Urothelium cell line (cell line): ENCODE measurements at regions not wholly inside any gene's neighbourhood (a gene's known extent, or its start where the extent isn't known, plus 50 kb on each side); places are given as distances from the start of the nearest gene placed in this dataset.
A peak's percentile ranks its signal among the peaks of the same experiment; 100 is the strongest.

Experiments
- DNase-seq: peaks from one replicate; pipeline ENCODE4 v3.0.0; 2011; ENCODE audit warnings: low spot score, mixed read lengths
- FAIRE-seq: peaks from 2 replicates; lab custom pipeline; 2011; peaks lifted over from hg19 to GRCh38; lab: Jason Lieb, UNC

DNA sequence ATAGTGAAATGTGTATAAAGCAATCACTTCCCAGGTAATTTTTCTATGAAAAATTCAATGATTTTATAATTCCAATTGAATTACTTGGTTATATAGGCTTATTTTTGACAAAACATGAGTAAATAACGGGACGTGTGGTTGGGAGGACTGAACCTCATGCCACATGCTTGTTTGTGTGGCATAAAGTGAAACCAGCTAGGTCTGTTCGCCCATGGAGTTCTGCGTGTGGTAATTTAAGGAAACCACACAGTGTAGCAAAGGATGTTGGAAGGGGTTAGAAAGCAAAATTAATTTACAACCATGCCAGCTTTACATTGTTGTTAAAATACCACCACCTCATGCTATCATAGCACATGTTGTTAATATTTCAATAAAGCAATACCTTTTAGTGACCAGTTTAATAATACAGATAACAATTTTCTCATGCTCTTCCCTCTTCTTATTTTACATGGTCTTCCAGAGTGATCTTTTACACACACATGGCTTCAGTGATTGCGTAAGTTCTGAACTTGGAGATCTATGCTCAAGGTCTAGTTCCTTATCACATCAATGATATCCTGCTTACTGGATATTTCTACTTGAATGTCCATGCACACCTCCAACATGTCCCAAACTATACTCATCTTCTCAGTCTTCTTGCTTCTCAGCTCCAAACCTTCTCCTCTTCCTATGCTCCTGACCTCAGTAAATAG is 156.4 kb upstream of the ITGA4 start:
- no peak for DNase-seq
- no peak for FAIRE-seq

DNA sequence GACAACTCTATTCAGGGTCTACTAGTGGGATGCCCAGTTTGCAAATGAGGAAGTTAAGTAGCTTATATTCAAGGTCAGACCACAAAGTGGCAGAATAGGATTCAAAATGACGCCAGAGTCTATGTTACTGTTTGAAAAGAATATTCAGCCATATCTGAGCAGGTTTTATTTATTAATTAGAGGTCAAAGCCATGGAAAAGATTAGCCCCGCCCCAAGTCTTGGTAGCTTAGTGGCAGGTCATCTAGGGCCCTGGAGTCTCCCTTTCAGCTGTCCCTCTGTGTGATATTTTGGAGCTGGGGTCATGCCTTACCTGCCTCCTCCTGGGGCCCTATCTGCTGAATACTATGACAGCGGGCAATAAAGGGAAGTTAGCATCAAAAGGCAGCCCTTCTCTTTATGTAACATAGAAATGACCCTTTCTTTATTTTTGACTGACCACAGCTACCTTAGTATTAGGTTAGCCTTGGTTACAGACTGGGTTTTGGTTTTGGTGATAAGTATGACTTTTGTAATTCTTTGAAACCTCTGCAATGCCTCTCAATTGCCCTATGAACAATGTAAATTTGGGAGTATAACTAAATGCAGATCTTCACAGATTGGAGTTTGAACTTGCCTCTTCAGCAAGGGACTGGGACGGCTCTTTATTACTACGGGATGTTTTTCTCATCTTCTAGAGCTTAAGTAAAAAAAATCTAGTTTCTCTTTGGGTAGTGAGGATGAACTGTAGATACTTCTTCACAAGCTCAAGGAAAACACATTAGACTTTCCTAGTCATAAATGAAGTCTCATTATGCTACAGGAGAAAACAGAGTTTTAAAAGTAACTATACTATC is 153.0 kb upstream of the ITGA4 start:
- FAIRE-seq (no peak), DNase-seq (no peak)

DNA sequence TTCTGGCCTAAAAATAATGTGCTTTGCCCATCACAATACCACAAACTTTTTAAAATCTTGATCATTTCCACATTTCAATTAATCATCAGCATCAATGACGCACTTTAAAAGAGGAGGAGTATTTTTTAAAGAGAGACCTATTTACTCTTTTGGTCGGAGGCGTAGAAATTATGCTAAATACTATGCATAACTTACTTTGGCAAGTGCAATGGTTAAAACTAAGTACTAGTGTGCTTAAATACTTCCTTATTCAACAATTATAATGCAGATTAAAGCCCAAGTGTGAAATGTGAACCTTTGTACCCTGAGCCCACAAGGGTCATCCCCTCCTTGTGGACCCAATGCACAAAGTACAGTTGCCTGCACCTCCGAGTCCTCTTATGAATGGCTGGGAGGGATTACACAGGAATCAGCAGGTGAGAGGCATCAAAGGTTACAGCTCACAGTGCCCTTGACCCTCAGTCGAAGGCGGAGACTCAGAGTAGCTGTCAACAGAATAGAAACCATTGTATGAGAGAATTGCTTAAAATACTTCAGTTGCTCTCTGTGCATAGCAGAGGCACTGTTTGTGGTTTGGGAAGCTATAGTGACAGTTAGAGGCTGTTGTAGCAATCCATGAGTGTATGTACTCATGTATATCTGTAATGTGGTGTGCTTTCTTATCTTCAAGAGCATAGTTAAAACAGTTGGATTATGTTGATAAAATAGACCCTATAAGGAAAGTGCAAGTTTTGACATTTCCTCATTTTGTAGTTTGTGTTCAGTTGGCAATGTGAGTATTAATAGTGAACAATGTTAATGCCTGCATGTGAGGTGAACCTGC is 151.7 kb upstream of the ITGA4 start:
- DNase-seq (peak; percentile 3), FAIRE-seq (no peak)

DNA sequence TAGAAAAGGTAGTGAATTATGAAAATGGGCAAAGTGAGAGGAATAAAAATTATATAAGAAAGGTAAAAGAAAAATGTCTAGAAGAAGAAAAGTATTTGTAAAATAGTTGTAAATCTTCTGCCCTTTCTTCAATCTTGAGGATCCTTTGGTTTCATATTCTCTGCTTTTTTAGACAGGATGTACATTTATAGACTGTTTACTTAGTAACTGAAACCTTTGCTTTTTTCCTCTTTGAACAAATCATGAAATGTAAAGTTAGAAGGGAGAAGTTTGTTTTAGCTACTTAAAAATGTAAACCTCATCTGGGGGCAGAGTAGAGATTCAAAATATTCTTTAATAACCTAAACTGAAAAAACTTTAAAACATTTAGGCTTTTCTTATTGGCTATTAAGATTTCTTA is 150.4 kb upstream of the ITGA4 start:
- DNase-seq (no peak), FAIRE-seq (no peak)

DNA sequence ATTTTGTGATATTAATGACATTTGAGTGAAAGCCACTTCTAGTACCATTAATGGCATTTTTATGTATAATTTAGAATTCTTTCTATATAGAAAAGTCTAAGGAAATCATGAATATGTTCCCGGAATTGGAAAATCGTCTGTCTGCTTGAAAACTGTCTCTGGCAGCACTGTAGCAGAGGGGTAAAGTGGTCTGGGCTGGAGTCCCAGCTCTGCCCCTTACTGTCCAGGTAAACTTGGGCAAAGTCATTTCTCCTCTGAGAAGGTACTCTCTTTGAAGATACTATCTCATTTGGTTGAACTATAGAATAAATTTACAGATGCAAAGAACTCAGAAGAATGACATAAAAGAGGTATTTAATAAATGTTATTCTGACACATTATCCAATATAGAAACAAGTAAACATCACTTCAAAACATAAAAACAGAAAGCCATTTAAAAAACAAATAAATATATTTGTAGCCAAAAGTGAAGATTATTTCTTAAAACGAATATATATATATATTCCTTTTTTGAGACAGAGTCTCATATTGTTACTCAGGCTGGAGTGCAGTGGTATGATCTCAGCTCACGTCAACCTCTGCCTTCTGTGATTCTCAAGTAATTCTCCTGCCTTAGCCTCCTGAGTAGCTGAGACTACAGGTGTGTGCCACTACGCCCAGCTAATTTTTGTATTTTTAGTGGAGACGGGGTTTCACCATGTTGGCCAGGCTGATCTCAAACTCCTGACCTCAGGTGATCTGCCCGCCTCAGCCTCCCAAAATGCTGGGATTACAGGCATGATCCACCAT is 149.8 kb upstream of the ITGA4 start:
- DNase-seq (no peak), FAIRE-seq (no peak)

DNA sequence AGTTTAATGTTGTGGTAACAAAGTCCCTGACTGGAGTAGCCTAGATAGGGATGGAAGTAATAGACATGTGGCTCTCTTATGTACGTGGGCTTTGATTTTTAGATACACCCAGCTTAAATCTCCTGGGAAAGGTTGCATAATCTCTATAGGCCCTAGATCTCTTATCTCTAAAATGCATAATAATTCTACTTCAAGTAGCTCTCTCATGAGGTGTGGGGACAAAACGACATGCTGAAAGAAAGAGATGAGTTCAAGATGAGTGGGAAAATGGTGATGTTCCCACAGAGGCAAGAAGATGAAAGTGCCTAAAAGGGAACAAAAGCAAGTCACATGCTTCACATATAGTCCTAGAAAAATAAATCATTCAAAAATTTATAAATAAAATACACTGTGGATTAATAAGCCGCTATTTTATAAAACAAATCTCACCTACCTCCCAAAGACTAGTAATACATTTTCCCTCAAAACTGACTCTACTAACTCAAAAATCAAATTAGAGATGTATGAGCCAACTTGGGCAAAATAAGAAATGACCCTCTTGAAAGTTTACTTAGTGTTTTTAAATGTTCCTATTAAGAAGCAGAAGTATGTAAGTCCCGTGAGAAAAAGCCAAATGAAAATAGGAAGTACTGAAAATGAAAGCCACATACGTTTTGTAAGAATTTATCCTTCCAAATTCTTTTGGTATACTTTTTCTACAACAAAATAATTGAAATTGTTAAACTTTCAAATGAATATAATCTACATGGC is 148.2 kb upstream of the ITGA4 start:
- DNase-seq (no peak), FAIRE-seq (no peak)

DNA sequence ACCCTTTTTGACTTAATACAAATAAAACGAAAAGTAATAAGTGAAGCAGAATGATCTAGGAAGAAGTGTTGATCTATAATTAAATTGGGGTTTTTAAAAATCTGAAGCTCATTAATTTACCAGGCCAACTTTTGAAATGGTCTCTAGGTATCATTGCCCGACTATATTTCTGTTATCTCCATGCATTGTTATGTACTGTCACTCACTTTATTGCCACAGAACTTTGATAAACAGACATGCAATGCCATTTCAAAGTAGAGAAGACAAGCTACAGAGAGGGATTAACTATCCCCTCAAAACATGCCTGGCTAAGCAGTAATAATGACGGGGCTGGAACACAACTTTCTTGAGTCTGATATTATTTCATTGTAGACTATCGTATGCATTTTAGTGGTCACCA is 147.6 kb upstream of the ITGA4 start:
- DNase-seq (no peak), FAIRE-seq (no peak)

GRCh38 chr2:181310967-181311366 is 146.2 kb upstream of the ITGA4 start:
- DNase-seq, result no peak
- FAIRE-seq, result no peak

DNA sequence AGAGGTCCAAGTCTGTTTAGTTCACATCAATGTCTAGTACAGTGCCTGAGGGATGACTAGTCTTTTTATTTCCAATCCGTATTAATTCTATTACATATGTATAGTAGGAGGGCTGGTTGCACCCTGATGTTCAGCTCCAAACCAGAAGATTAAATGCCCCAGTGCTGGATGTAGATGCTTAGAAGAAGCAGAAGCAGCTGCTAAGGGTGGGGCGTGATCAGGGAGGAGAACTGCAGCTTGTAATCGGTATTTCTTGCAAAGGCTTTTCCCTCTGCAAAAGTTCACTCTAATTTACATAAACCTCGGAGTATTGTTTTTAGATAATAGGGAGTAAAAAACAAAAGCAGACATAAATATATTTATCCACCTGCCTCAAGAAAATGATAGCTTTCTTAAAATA is 145.3 kb upstream of the ITGA4 start:
- FAIRE-seq (no peak), DNase-seq (no peak)

DNA sequence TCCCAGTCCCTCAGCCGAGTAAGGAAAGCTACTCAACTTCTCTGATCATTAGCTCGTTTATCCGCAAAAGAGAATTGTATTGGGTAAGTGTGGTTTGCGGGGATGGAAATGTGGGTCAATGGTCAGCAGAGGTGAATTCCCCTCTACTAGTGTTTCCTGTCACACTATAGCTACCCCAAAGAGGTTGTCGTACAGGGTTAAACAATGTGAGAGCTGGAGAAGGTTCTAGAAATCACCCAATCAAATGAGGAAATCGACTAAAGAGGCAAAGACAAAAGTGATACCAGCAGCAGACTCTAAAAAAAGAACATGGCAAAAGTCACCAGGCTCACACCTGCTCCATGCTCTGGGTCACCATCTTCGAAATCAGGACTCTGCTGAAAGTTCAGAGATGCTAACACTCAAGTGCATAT is 144.7 kb upstream of the ITGA4 start:
- no peak for FAIRE-seq

DNA sequence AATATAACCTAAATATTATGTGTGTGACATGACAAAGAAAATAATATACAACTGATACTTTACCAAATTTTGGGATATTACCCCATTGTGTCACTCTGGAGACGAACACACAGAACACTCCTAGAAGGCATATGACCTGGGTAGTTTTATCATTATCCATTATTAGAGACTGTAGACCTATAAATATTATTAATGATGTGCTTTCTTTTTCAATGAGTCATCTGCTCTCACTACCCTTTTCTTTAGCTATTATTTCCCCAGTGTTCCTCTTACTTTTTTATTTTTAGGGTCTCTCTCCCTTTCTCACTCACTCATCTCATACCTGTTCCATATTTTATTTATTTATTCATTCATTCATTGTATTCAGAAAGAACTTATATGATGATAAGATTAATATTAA is 143.3 kb upstream of the ITGA4 start:
- DNase-seq (no peak), FAIRE-seq (no peak)

More for the DNA sequence above, 144.7 kb upstream of the ITGA4 start:
- no peak for DNase-seq

- DNase-seq (no peak), FAIRE-seq (no peak)
These were observed 142.6 kb upstream of the ITGA4 start for GRCh38 chr2:181314551-181314950.

DNA sequence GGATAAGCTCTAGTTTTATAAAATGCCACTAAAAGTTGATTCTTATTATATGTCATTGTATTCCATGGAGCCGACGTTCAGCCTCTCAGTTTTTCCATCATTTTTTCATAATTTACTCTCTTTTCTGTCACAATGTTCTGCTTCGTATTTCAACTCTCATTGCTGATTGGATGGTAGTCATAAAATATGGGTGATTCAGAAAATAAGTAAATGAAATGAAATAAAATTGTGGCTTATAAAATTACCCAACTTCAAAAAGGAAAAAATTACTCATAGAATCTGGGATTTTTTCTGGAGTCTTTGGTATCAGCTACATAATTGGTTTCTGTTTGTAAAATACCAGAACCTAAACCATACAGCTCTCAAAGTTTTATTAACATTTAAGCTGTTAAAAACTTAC is 139.7 kb upstream of the ITGA4 start:
- FAIRE-seq, result no peak
- DNase-seq, result no peak

DNA sequence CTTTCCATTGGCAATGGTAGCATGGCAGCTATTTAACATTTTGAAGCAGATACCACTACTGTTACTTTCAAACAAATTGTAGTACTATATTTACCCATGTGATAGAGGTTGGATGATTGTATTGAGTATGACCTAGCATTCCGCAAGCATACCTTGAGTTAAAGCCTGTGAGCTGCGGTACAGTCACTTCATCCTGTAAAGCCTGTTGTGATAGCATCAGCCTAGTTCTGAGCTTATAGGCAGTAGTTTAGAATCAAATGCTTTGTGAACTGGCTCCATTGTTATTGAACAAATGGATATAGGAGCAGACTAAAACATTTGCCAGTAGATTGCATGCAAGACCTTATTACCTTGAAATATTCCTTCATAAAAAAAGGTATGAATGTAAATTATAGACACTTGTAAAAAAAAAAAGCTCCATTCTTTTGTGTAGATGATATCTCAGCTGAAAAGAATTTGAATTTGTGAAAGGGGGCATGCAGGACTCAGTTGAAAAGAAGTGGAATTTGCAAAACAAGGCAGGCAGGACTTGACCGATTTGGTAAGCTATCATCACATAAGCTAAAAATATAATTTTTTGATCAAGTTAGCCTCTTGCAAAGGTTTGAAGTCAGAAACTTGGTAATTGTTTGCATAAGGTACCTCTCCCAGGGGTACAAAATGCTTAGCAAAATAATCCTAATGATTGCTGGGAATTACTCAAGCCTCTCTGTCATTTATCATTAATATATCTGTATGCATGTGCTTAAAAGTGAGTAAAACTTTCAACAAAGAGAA is 138.5 kb upstream of the ITGA4 start:
- FAIRE-seq (no peak), DNase-seq (no peak)

DNA sequence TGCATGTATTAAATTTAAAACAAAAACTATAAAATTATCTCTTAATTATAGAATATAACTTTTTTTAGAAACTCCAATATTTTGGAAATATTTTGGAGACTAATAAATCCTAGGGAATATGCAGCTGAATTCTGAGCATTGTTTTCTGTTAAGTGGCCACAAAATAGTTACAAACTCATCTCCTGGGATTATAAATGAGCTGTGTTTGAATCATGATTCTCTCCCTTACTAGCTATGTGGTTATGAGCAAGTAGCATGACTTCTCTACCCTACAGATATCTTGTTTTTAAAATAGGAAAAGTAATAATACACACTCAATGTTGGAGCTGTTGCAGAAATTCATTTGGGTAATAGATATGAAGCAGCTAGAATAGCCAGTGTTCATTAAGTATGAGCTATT is 137.9 kb upstream of the ITGA4 start:
- no peak for DNase-seq
- FAIRE-seq, result no peak

GRCh38 chr2:181320638-181321037 is 136.5 kb upstream of the ITGA4 start:
- no peak for DNase-seq
- FAIRE-seq, result no peak

GRCh38 chr2:181324912-181325311 is 132.3 kb upstream of the ITGA4 start:
- no peak for DNase-seq
- FAIRE-seq, result no peak

DNA sequence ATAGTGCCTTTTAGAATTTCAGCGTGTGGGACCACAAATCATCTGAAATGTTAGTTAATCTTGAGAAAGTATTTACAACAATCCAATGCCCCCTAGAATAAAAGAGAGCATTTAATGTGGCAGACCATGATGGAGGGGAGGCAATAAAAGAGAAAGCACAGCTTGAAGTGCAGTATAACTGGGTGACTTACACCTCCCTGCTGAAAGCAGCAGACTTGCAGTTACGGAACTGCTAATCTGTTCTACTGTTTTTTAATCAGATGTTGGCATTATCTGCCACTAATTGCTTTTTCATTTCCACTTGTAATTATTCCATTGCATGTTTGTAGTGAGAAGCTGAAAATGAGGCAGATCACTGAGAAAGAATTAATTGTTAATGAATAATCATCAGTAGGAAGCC is 130.5 kb upstream of the ITGA4 start:
- DNase-seq, result no peak
- no peak for FAIRE-seq

DNA sequence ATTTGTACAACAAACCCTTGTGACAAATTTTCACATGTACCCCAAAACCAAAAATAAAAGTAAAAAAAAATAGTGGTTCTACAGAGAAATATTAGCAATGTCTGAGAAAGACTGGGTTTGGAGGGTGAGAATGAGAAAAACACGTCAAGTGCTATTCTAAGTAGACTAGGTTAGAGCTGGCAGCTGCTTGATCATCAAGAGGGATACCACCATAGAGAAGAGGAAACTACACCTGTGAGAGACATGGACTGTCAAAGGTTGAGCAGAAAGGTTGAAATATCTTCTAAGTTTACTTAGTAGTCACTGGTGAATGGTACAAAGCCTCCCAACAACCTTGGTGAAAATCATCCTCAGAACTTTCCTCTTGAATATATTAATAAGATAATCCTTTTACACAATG is 126.9 kb upstream of the ITGA4 start:
- DNase-seq, result no peak
- FAIRE-seq, result no peak
